GM12878 (cell line): ENCODE measurements at regions not wholly inside any gene's neighbourhood (a gene's known extent, or its start where the extent isn't known, plus 50 kb on each side); places are given as distances from the start of the nearest gene placed in this dataset.

ENCODE experiments used
- ATAC-seq: fragments of 200-7000 bp; cut with Tn5 transposase; 3 replicates; pipeline ENCODE4 v1.9.1; 2020; ENCODE audit warnings: mild to moderate bottlenecking, moderate library complexity
- BruUV-seq: library from RNA; stranded (reverse); fragments of 400-500 nt; replicated peaks from 2 replicates; lab custom pipeline; 2021; lab: Mats Ljungman, UMichigan
- CTCF ChIA-PET: fragments of 300-600 bp; sonication (Branson Sonifier 250); formaldehyde crosslinking; extraction: SDS; loops from one replicate; lab custom pipeline; 2021; ENCODE audit warnings: inconsistent platforms; lab: Yijun Ruan, JAX
- POLR2A ChIA-PET: fragments of 350-600 bp; formaldehyde crosslinking; extraction: SDS; loops from one replicate; lab custom pipeline; 2021; ENCODE audit warnings: inconsistent platforms; lab: Charles Lee
- RAD21 ChIA-PET: fragments of 300-600 bp; sonication (Branson Sonifier 250); formaldehyde crosslinking; loops from one replicate; lab custom pipeline; 2023; ENCODE audit warnings: antibody characterized with exemption; ENCODE audit not compliant: unreplicated experiment; lab: Charles Lee
- SMC1A ChIA-PET: fragments of 300-600 bp; sonication (Branson Sonifier 250); formaldehyde crosslinking; loops from one replicate; lab custom pipeline; 2023; ENCODE audit not compliant: unreplicated experiment, uncharacterized antibody; lab: Charles Lee
- DNase-seq: peaks from one replicate; pipeline ENCODE4 v3.0.0-alpha.2; 2011; ENCODE audit warnings: low read depth, low spot score
- FAIRE-seq: peaks from 3 replicates; lab custom pipeline; 2011; peaks lifted over from hg19 to GRCh38; lab: Jason Lieb, UNC
- H2AFZ ChIP-seq: 2 replicates; pipeline ENCODE4 v1.6.0; 2011; ENCODE audit warnings: low read depth, low read length, control low read depth; ENCODE audit not compliant: control insufficient read depth
- H3K27ac ChIP-seq: 2 replicates; pipeline ENCODE4 v1.5.1; 2011; ENCODE audit warnings: control low read depth; ENCODE audit not compliant: control insufficient read depth, insufficient read depth
- H3K27me3 ChIP-seq, 2 experiments: replicated peaks in 1 of 2; 2 replicates each; pipeline versions ENCODE4 v1.6.0 to v1.6.1; 2011; ENCODE audit warnings: low read length in 1 of 2; ENCODE audit not compliant: control insufficient read depth in 2 of 2, insufficient read depth in 2 of 2
- H3K36me3 ChIP-seq, 2 experiments: 2 replicates each; pipeline ENCODE4 v1.5.1; 2011; ENCODE audit warnings: low read length in 1 of 2; ENCODE audit not compliant: control insufficient read depth in 2 of 2, insufficient read depth in 2 of 2
- H3K4me1 ChIP-seq: 2 replicates; pipeline ENCODE4 v1.6.1; 2011; ENCODE audit warnings: mild to moderate bottlenecking, low read length, moderate library complexity, mixed read lengths; ENCODE audit not compliant: control insufficient read depth, insufficient read depth
- H3K4me2 ChIP-seq: 2 replicates; pipeline ENCODE4 v1.6.0; 2011; ENCODE audit warnings: control low read depth; ENCODE audit not compliant: control insufficient read depth, insufficient read depth
- H3K4me3 ChIP-seq: fragments of 200-600 bp; sonication (generic); 2 replicates; pipeline ENCODE4 v1.5.1; 2016
- H3K79me2 ChIP-seq: 2 replicates; pipeline ENCODE4 v1.6.0; 2011; ENCODE audit warnings: low read length; ENCODE audit not compliant: control insufficient read depth, insufficient read depth
- H3K9ac ChIP-seq: 2 replicates; pipeline ENCODE4 v1.8.0; 2011; ENCODE audit warnings: low read length, control low read depth, mixed read lengths; ENCODE audit not compliant: control insufficient read depth, insufficient read depth
- H3K9me3 ChIP-seq: replicated peaks from 3 replicates; pipeline ENCODE4 v1.5.1; 2011; ENCODE audit warnings: mild to moderate bottlenecking, low read length; ENCODE audit not compliant: control insufficient read depth, insufficient read depth
- H4K20me1 ChIP-seq: 2 replicates; pipeline ENCODE4 v1.6.0; 2011; ENCODE audit not compliant: control insufficient read depth, insufficient read depth
- ATF3 ChIP-seq: IDR thresholded peaks from 2 replicates; pipeline ENCODE4 v1.6.1; 2011; ENCODE audit warnings: low read depth, mild to moderate bottlenecking, low read length, moderate library complexity, borderline replicate concordance; ENCODE audit errors: extremely low read depth
- ELK1 ChIP-seq: IDR thresholded peaks from 2 replicates; pipeline ENCODE4 v1.6.1; 2012; ENCODE audit warnings: low read depth, low read length, improper control_type of control experiment
- KAT2A ChIP-seq: conservative IDR thresholded peaks from 2 replicates; pipeline ENCODE4 v1.6.1; 2011; ENCODE audit warnings: low read depth, low read length; ENCODE audit not compliant: control insufficient read depth
- PML ChIP-seq: IDR thresholded peaks from 2 replicates; pipeline ENCODE4 v1.6.1; 2012; ENCODE audit warnings: low read length, inconsistent platforms
- TARDBP ChIP-seq: IDR thresholded peaks from 2 replicates; pipeline ENCODE4 v1.6.1; 2016; ENCODE audit warnings: borderline replicate concordance
- WGBS: methylation state at CpG from one replicate; pipeline ENCODE4 v1.1.6; 2016; ENCODE audit warnings: low lambda C conversion rate; ENCODE audit not compliant: insufficient replicate concordance, insufficient coverage; ENCODE audit errors: missing lambda C conversion rate; 5-methylcytosine and 5-hydroxymethylcytosine counted together
- in situ Hi-C: fragments of 300-500 bp; cut with MboI; formaldehyde crosslinking; loops from 9 replicates; pipeline ENCODE4 v1.14.3; 2018; ENCODE audit warnings: mixed read lengths
- intact Hi-C: fragments of 100-400 bp; cut with micrococcal nuclease; formaldehyde crosslinking; loops from one replicate; pipeline ENCODE4 v1.14.2; 2022; ENCODE audit not compliant: unreplicated experiment

GRCh38 chr1:69328186-69328585 is 239.5 kb upstream of the LRRC7 start (continued):
- TF ChIP-seq ELK1: no peak
- TF ChIP-seq PML: no peak
- no peak for TF ChIP-seq TARDBP

GRCh38 chr1:69363236-69363635 is 204.5 kb upstream of the LRRC7 start:
- 0% methylated on average over 2 of the region's 2 CpGs for WGBS
- intact Hi-C loops: no loop called here
- in situ Hi-C loops: no loop called here
- Histone ChIP-seq H3K9ac (no peak overlapping the region), H3K4me2 (no peak overlapping the region), H3K79me2 (no peaks in the 10 kb centered on the region), H2AFZ (no peak overlapping the region), H3K4me1 (no peaks in the 10 kb centered on the region), H3K27ac (no peak overlapping the region), H3K9me3 (no peaks in the 10 kb centered on the region), H3K27me3 (no peaks in the 10 kb centered on the region), H3K36me3 (no peaks in the 10 kb centered on the region), H4K20me1 (no peaks in the 10 kb centered on the region), H3K4me3 (no peak overlapping the region)
- DNase-seq (no peak), ATAC-seq (no peak), FAIRE-seq (no peak)
- SMC1A ChIA-PET: no interaction called here
- no TSS peak for BruUV-seq
- POLR2A ChIA-PET: no interaction called here
- CTCF ChIA-PET: no interaction called here
- no peak for TF ChIP-seq ATF3
- TF ChIP-seq KAT2A: no peak
- RAD21 ChIA-PET: no interaction called here
